ENCODE measurements at regions not wholly inside any gene's neighbourhood (a gene's known extent, or its start where the extent isn't known, plus 50 kb on each side); places are given as distances from the start of the nearest gene placed in this dataset.

- Histone ChIP-seq H3K27me3 (ENCODE audit: insufficient read depth, low read length, poor library complexity, severe bottlenecking) (no peaks in the 10 kb centered on the region), H3K9ac (ENCODE audit: low read depth, low read length, poor library complexity, severe bottlenecking) (no peak overlapping the region), H4K20me1 (ENCODE audit: insufficient read depth, low read length, poor library complexity, severe bottlenecking) (peaks cover 4% of the 10 kb centered on the region), H3F3A (ENCODE audit: low read depth) (no peaks in the 10 kb centered on the region), H3K36me3 (ENCODE audit: insufficient read depth, low read length) (peaks cover 67% of the 10 kb centered on the region), H3K4me2 (ENCODE audit: low read depth, low read length, poor library complexity, severe bottlenecking) (no peak overlapping the region), H3K79me2 (ENCODE audit: insufficient read depth, low read length) (peaks cover 13% of the 10 kb centered on the region; the same call in 1 of the 2 replicates), H3K4me3 (ENCODE audit: low read length, poor library complexity, severe bottlenecking) (no peak overlapping the region), H3K4me1 (ENCODE audit: insufficient read depth, low read length, poor library complexity, severe bottlenecking) (peaks cover 19% of the 10 kb centered on the region), H3K9me3 (ENCODE audit: insufficient read depth, low read depth, low read length) (no peaks in the 10 kb centered on the region), H3K9me2 (replicated peaks; ENCODE audit: low read depth, low read length) (no peaks in the 10 kb centered on the region), H2AFZ (ENCODE audit: low read length) (no peak overlapping the region)
- TF ChIP-seq EZH2phosphoT487 (IDR thresholded peaks at IDR 0.05; ENCODE audit: borderline replicate concordance) (no peak), CTCF (conservative IDR thresholded peaks at IDR 0.05; ENCODE audit: low read length) (no peak)
These were observed 87.5 kb downstream of the NCOR2 start for GRCh38 chr12:124479680-124480468.

GRCh38 chr12:124478985-124479645 is 88.3 kb downstream of the NCOR2 start:
- no peak for TF ChIP-seq CTCF (conservative IDR thresholded peaks at IDR 0.05; ENCODE audit: low read length)
- no peak for TF ChIP-seq EZH2phosphoT487 (IDR thresholded peaks at IDR 0.05; ENCODE audit: borderline replicate concordance)
- Histone ChIP-seq H3K4me1 (ENCODE audit: insufficient read depth, low read length, poor library complexity, severe bottlenecking) (peaks cover 13% of the 10 kb centered on the region), H3K4me3 (ENCODE audit: low read length, poor library complexity, severe bottlenecking) (no peak overlapping the region), H2AFZ (ENCODE audit: low read length) (no peak overlapping the region), H3K4me2 (ENCODE audit: low read depth, low read length, poor library complexity, severe bottlenecking) (no peak overlapping the region), H3F3A (ENCODE audit: low read depth) (no peaks in the 10 kb centered on the region), H3K27me3 (ENCODE audit: insufficient read depth, low read length, poor library complexity, severe bottlenecking) (no peaks in the 10 kb centered on the region), H3K36me3 (ENCODE audit: insufficient read depth, low read length) (peaks cover 67% of the 10 kb centered on the region), H4K20me1 (ENCODE audit: insufficient read depth, low read length, poor library complexity, severe bottlenecking) (peaks cover 4% of the 10 kb centered on the region), H3K9me3 (ENCODE audit: insufficient read depth, low read depth, low read length) (no peaks in the 10 kb centered on the region; the same call in 1 of the 2 replicates), H3K9ac (ENCODE audit: low read depth, low read length, poor library complexity, severe bottlenecking) (no peak overlapping the region), H3K79me2 (ENCODE audit: insufficient read depth, low read length) (peaks cover 16% of the 10 kb centered on the region; the same call in 1 of the 2 replicates), H3K9me2 (replicated peaks; ENCODE audit: low read depth, low read length) (no peaks in the 10 kb centered on the region)

- no peak overlapping the region for H3K4me2 ChIP-seq (ENCODE audit: low read depth, low read length, poor library complexity, severe bottlenecking)
These were observed 89.0 kb downstream of the NCOR2 start for GRCh38 chr12:124478416-124478815.

More at GRCh38 chr12:124478416-124478815, 89.0 kb downstream of the NCOR2 start:
- H3K9ac ChIP-seq (ENCODE audit: low read depth, low read length, poor library complexity, severe bottlenecking), result no peak overlapping the region
- peaks cover 4% of the 10 kb centered on the region for H4K20me1 ChIP-seq (ENCODE audit: insufficient read depth, low read length, poor library complexity, severe bottlenecking)
- peaks cover 12% of the 10 kb centered on the region for H3K4me1 ChIP-seq (ENCODE audit: insufficient read depth, low read length, poor library complexity, severe bottlenecking)
- H3K36me3 ChIP-seq (ENCODE audit: insufficient read depth, low read length), result peaks cover 67% of the 10 kb centered on the region
- peaks cover 6% of the 10 kb centered on the region; the same call in 1 of the 2 replicates for H3K9me3 ChIP-seq (ENCODE audit: insufficient read depth, low read depth, low read length)
- no peak overlapping the region for H2AFZ ChIP-seq (ENCODE audit: low read length)
- no peak overlapping the region for H3K4me3 ChIP-seq (ENCODE audit: low read length, poor library complexity, severe bottlenecking)
- TF ChIP-seq EZH2phosphoT487 (IDR thresholded peaks at IDR 0.05; ENCODE audit: borderline replicate concordance) (no peak), CTCF (conservative IDR thresholded peaks at IDR 0.05; ENCODE audit: low read length) (no peak)
- no peaks in the 10 kb centered on the region for H3K27me3 ChIP-seq (ENCODE audit: insufficient read depth, low read length, poor library complexity, severe bottlenecking)
- no peaks in the 10 kb centered on the region for H3K9me2 ChIP-seq (replicated peaks; ENCODE audit: low read depth, low read length)
- H3K79me2 ChIP-seq (ENCODE audit: insufficient read depth, low read length), result peaks cover 13% of the 10 kb centered on the region; the same call in 1 of the 2 replicates
- no peaks in the 10 kb centered on the region for H3F3A ChIP-seq (ENCODE audit: low read depth)

All from Loucy (cell line).